Kidney capillary endothelial cell (primary cell): ENCODE measurements at regions not wholly inside any gene's neighbourhood (a gene's known extent, or its start where the extent isn't known, plus 50 kb on each side); places are given as distances from the start of the nearest gene placed in this dataset.
"Not testable (repeated sequence)": the region's sequence is repeated elsewhere in the genome, so short reads cannot be mapped to it uniquely, and the experiment has no call there.

ENCODE experiments used
- DNase-seq: peaks from one replicate; pipeline ENCODE4 v3.0.0-alpha.2; 2018; ENCODE audit warnings: low spot score

GRCh38 chrX:74251006-74251930 lies 52.7 kb upstream of the ZCCHC13 start:
- no peak for DNase-seq

GRCh38 chrX:74250574-74250973 lies 53.4 kb upstream of the ZCCHC13 start:
- DNase-seq = no peak

GRCh38 chrX:74249963-74250362 lies 54.0 kb upstream of the ZCCHC13 start:
- no peak for DNase-seq

- DNase-seq = peak; percentile 11
Observed at GRCh38 chrX:74248889-74249288, 55.1 kb upstream of the ZCCHC13 start.

GRCh38 chrX:74246524-74246923 lies 57.5 kb upstream of the ZCCHC13 start:
- DNase-seq = no peak

GRCh38 chrX:74242484-74243138 lies 61.4 kb upstream of the ZCCHC13 start:
- no peak for DNase-seq

- peak; percentile 7 for DNase-seq
Observed at GRCh38 chrX:74242050-74242449, 61.9 kb upstream of the ZCCHC13 start.

GRCh38 chrX:74238771-74239170 lies 65.2 kb upstream of the ZCCHC13 start:
- no peak for DNase-seq

- DNase-seq = no peak
Observed at GRCh38 chrX:74234818-74235217, 69.2 kb upstream of the ZCCHC13 start.

GRCh38 chrX:74232859-74233258 lies 71.1 kb upstream of the ZCCHC13 start:
- peak; percentile 15 for DNase-seq

GRCh38 chrX:74231625-74232024 lies 72.4 kb upstream of the ZCCHC13 start:
- no peak for DNase-seq

- no peak for DNase-seq
Observed at GRCh38 chrX:74230094-74230493, 73.9 kb upstream of the ZCCHC13 start.

- no peak for DNase-seq
Observed at GRCh38 chrX:74225111-74225510, 78.9 kb upstream of the ZCCHC13 start.

- no peak for DNase-seq
Observed at GRCh38 chrX:74220277-74220676, 83.7 kb upstream of the ZCCHC13 start.

- DNase-seq = no peak
Observed at GRCh38 chrX:74218895-74219294, 85.1 kb upstream of the ZCCHC13 start.

- DNase-seq = no peak
Observed at GRCh38 chrX:74216421-74216820, 87.6 kb upstream of the ZCCHC13 start.

- DNase-seq = no peak
Observed at GRCh38 chrX:74211911-74212310, 92.1 kb upstream of the ZCCHC13 start.

GRCh38 chrX:74207539-74207938 lies 96.4 kb upstream of the ZCCHC13 start:
- no peak for DNase-seq

GRCh38 chrX:74195605-74196004 lies 108.4 kb upstream of the ZCCHC13 start:
- no peak for DNase-seq

- no peak for DNase-seq
Observed at GRCh38 chrX:74195120-74195519, 108.9 kb upstream of the ZCCHC13 start.

GRCh38 chrX:74187211-74187610 lies 116.8 kb upstream of the ZCCHC13 start:
- DNase-seq = no peak

GRCh38 chrX:74183047-74183446 lies 120.9 kb upstream of the ZCCHC13 start:
- DNase-seq = not testable (repeated sequence)

- DNase-seq = not testable (repeated sequence)
Observed at GRCh38 chrX:74181976-74182375, 122.0 kb upstream of the ZCCHC13 start.
